Esophagus muscularis mucosa (tissue), 4 donors: ENCODE measurements at regions not wholly inside any gene's neighbourhood (a gene's known extent, or its start where the extent isn't known, plus 50 kb on each side); places are given as distances from the start of the nearest gene placed in this dataset.

Experiments used
- EP300 ChIP-seq: sonication (generic); formaldehyde crosslinking; IDR thresholded peaks from one replicate; pipeline ENCODE4 v1.6.1; 2017; ENCODE audit warnings: antibody characterized with exemption
- POLR2A ChIP-seq: fragments of 450-650 bp; IDR thresholded peaks from one replicate; pipeline ENCODE4 v1.6.1; 2017; ENCODE audit warnings: antibody characterized with exemption, moderate library complexity, mild to moderate bottlenecking, low read depth
- TF ChIP-seq, protein P1 (sequence below), 3 experiments: fragments of 200-600 bp in 2 of 3; fragments of 450-650 bp in 1 of 3; sonication (generic) in 2 of 3; IDR thresholded peaks; one replicate each; pipeline ENCODE4 v1.5.1; 2017 to 2019; ENCODE audit warnings: antibody characterized with exemption in 3 of 3, mild to moderate bottlenecking in 2 of 3, moderate library complexity in 1 of 3

DNA sequence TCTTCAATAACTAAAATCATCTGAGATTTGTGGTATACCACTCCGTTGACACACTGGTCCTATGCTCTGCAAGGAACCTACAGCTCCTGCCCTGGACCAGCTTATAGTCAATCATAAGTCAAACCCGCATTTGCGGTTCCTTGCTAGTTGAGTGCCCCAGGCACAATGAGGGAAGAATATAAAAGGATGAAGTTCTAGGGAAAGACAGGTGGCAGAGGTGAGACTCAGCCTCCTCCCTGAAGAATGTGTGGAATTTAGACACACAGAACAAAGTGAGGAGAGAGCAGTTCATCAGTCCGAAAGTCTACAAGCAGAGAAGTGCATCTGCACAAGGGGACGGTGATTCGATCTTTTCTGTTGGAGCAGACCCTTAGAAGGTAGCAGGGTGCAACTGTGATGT is 615.0 kb upstream of the FANCL start:
- TF ChIP-seq, protein P1, sequence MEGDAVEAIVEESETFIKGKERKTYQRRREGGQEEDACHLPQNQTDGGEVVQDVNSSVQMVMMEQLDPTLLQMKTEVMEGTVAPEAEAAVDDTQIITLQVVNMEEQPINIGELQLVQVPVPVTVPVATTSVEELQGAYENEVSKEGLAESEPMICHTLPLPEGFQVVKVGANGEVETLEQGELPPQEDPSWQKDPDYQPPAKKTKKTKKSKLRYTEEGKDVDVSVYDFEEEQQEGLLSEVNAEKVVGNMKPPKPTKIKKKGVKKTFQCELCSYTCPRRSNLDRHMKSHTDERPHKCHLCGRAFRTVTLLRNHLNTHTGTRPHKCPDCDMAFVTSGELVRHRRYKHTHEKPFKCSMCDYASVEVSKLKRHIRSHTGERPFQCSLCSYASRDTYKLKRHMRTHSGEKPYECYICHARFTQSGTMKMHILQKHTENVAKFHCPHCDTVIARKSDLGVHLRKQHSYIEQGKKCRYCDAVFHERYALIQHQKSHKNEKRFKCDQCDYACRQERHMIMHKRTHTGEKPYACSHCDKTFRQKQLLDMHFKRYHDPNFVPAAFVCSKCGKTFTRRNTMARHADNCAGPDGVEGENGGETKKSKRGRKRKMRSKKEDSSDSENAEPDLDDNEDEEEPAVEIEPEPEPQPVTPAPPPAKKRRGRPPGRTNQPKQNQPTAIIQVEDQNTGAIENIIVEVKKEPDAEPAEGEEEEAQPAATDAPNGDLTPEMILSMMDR (IDR thresholded peaks at IDR 0.05): no peak
- TF ChIP-seq POLR2A: no peak
- TF ChIP-seq EP300: no peak
